ENCODE measurements at regions not wholly inside any gene's neighbourhood (a gene's known extent, or its start where the extent isn't known, plus 50 kb on each side); places are given as distances from the start of the nearest gene placed in this dataset.

- H3K27ac Mint-ChIP-seq: no peak overlapping the region
- no peaks in the 10 kb centered on the region for H3K27me3 Mint-ChIP-seq
- peaks cover 2% of the 10 kb centered on the region for H3K4me1 Mint-ChIP-seq (ENCODE audit: low read depth)
- H3K36me3 Mint-ChIP-seq (ENCODE audit: low read depth): no peaks in the 10 kb centered on the region
- ATAC-seq (no peak), DNase-seq (no peak)
- POLR2A ChIA-PET: no interaction called here
- CTCF ChIA-PET: interaction anchor here (1.0 kb wide), 1 partner anchor 217 kb away, joined by 3 read pairs; no protein-coding TSS in a partner anchor
- H3K4me3 Mint-ChIP-seq: no peak overlapping the region
- TF ChIP-seq CTCF (IDR thresholded peaks at IDR 0.05): no peak
- H3K9me3 Mint-ChIP-seq: no peaks in the 10 kb centered on the region
- intact Hi-C loops (cut with micrococcal nuclease): no loop called here
Observed at GRCh38 chr3:28110869-28111268, 130.6 kb upstream of the CMC1 start.

GRCh38 chr3:28114893-28115292 lies 126.5 kb upstream of the CMC1 start:
- no peak for TF ChIP-seq CTCF (IDR thresholded peaks at IDR 0.05)
- Mint-ChIP-seq H3K27ac (no peak overlapping the region), H3K36me3 (ENCODE audit: low read depth) (no peaks in the 10 kb centered on the region), H3K27me3 (no peaks in the 10 kb centered on the region), H3K4me1 (ENCODE audit: low read depth) (peaks cover 2% of the 10 kb centered on the region), H3K9me3 (no peaks in the 10 kb centered on the region), H3K4me3 (no peak overlapping the region)
- intact Hi-C loops (cut with micrococcal nuclease): no loop called here
- no peak for ATAC-seq
- DNase-seq: no peak
- POLR2A ChIA-PET: no interaction called here
- CTCF ChIA-PET: no interaction called here

GRCh38 chr3:28115316-28115715 lies 126.1 kb upstream of the CMC1 start:
- H3K27ac Mint-ChIP-seq: no peak overlapping the region
- peaks cover 2% of the 10 kb centered on the region for H3K4me1 Mint-ChIP-seq (ENCODE audit: low read depth)
- ChIA-PET CTCF (no interaction called here), POLR2A (no interaction called here)
- no peak for TF ChIP-seq CTCF (IDR thresholded peaks at IDR 0.05)
- DNase-seq: peak; percentile 2
- no peak overlapping the region for H3K4me3 Mint-ChIP-seq
- no peak for ATAC-seq
- no peaks in the 10 kb centered on the region for H3K9me3 Mint-ChIP-seq
- intact Hi-C loops (cut with micrococcal nuclease): no loop called here
- no peaks in the 10 kb centered on the region for H3K27me3 Mint-ChIP-seq
- H3K36me3 Mint-ChIP-seq (ENCODE audit: low read depth): no peaks in the 10 kb centered on the region

- CTCF ChIA-PET: interaction anchor here (1.1 to 4.3 kb wide), 2 partner anchors 9 to 11 kb away, joined by 3 to 13 read pairs; no protein-coding TSS in a partner anchor
- Mint-ChIP-seq H3K9me3 (no peaks in the 10 kb centered on the region), H3K27me3 (no peaks in the 10 kb centered on the region), H3K4me3 (no peak overlapping the region), H3K27ac (no peak overlapping the region), H3K36me3 (ENCODE audit: low read depth) (no peaks in the 10 kb centered on the region), H3K4me1 (ENCODE audit: low read depth) (peaks cover 2% of the 10 kb centered on the region)
- no peak for TF ChIP-seq CTCF (IDR thresholded peaks at IDR 0.05)
- DNase-seq (no peak), ATAC-seq (no peak)
- POLR2A ChIA-PET: no interaction called here
- intact Hi-C loops (cut with micrococcal nuclease): no loop called here
Observed at GRCh38 chr3:28117598-28117997, 123.8 kb upstream of the CMC1 start.

GRCh38 chr3:28118087-28118486 lies 123.3 kb upstream of the CMC1 start:
- ChIA-PET POLR2A (no interaction called here), CTCF (interaction anchor here (1.1 to 4.3 kb wide), 2 partner anchors 9 to 11 kb away, joined by 3 to 13 read pairs; no protein-coding TSS in a partner anchor)
- intact Hi-C loops (cut with micrococcal nuclease): no loop called here
- TF ChIP-seq CTCF (IDR thresholded peaks at IDR 0.05): no peak
- H3K27me3 Mint-ChIP-seq: no peaks in the 10 kb centered on the region
- H3K36me3 Mint-ChIP-seq (ENCODE audit: low read depth): no peaks in the 10 kb centered on the region
- peaks cover 2% of the 10 kb centered on the region for H3K4me1 Mint-ChIP-seq (ENCODE audit: low read depth)
- ATAC-seq (no peak), DNase-seq (no peak)
- no peak overlapping the region for H3K4me3 Mint-ChIP-seq
- no peak overlapping the region for H3K27ac Mint-ChIP-seq
- H3K9me3 Mint-ChIP-seq: no peaks in the 10 kb centered on the region
